Activated CD8-positive, alpha-beta T cell treated with anti-CD3 and anti-CD28 coated beads, Interleukin-2, amount 10 ng/mL, durations not matched to agents 7 days and 5 days (primary cell): ENCODE measurements at regions not wholly inside any gene's neighbourhood (a gene's known extent, or its start where the extent isn't known, plus 50 kb on each side); places are given as distances from the start of the nearest gene placed in this dataset.
A peak's percentile ranks its signal among the peaks of the same experiment; 100 is the strongest.

Source experiments
- ATAC-seq: fragments of 150-1000 bp; cut with Tn5 transposase; one replicate; pipeline ENCODE4 v1.10.0; 2021; ENCODE audit warnings: moderate library complexity
- CTCF ChIA-PET: fragments of 350-600 bp; sonication (Branson Sonifier 250); formaldehyde crosslinking; loops from one replicate; lab custom pipeline; 2021; ENCODE audit warnings: antibody characterized with exemption; lab: Charles Lee
- POLR2A ChIA-PET: fragments of 350-600 bp; sonication (Branson Sonifier 250); formaldehyde crosslinking; loops from one replicate; lab custom pipeline; 2021; ENCODE audit warnings: antibody characterized with exemption; lab: Charles Lee
- DNase-seq: peaks from one replicate; pipeline ENCODE4 v3.0.0-alpha.2; 2020
- H3K27ac Mint-ChIP-seq: one replicate; pipeline ENCODE4 v1.8.0; 2021; ENCODE audit warnings: mild to moderate bottlenecking, mixed read lengths
- H3K27me3 Mint-ChIP-seq: one replicate; pipeline ENCODE4 v1.8.0; 2021; ENCODE audit warnings: low read depth, mixed read lengths
- H3K36me3 Mint-ChIP-seq: one replicate; pipeline ENCODE4 v1.8.0; 2021; ENCODE audit warnings: low read depth, mixed read lengths
- H3K4me1 Mint-ChIP-seq: one replicate; pipeline ENCODE4 v1.8.0; 2021; ENCODE audit warnings: low read depth, mixed read lengths
- H3K4me3 Mint-ChIP-seq: one replicate; pipeline ENCODE4 v1.8.0; 2021; ENCODE audit warnings: mild to moderate bottlenecking, mixed read lengths
- H3K9me3 Mint-ChIP-seq: one replicate; pipeline ENCODE4 v1.8.0; 2022; ENCODE audit warnings: mixed read lengths; ENCODE audit not compliant: insufficient read depth

DNA sequence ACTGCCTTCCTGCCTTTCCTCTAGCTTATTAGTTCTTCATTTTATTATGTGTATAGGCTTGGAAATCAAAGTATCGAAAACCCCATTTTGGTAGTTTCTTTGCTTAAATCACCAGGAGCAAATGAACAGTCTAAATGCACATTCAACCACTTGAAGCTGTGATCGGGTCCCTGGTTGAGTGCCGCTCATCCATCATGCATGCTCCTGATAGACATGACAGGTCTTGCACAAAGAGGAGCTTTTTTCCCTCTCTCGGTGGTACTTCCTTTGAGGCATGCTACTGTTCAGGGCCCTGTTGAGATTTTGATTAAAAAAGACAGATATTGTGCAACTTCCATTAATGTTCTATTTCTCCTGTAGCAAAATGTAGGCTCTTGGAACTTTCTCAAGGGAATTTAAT, 185.8 kb downstream of the OLFM4 start:
- ChIA-PET POLR2A (no interaction called here), CTCF (no interaction called here)
- Mint-ChIP-seq H3K4me1 (no peaks in the 10 kb centered on the region), H3K36me3 (no peaks in the 10 kb centered on the region), H3K27ac (no peak overlapping the region), H3K9me3 (no peaks in the 10 kb centered on the region), H3K27me3 (no peaks in the 10 kb centered on the region), H3K4me3 (no peak overlapping the region)
- DNase-seq (no peak), ATAC-seq (no peak)

DNA sequence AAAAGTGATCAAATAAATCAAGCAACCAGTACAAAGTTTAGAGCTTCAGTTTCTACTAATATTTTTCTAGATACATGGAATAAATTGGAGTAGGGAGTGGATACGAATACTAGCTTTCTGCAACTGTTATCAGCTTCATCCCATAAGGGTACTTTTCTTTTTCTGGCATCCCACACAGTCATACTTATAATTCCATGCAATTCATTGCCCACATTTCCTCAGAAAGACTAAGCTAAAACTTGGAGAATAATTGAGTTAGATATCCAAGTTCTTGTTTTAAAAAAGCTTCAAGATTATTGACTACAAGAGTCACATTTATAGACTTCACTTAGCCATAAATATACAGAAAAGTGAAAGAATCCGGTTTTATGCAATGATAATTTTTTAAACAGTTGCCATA, 186.9 kb downstream of the OLFM4 start:
- Mint-ChIP-seq H3K27me3 (no peaks in the 10 kb centered on the region), H3K4me1 (no peaks in the 10 kb centered on the region), H3K27ac (no peak overlapping the region), H3K4me3 (no peak overlapping the region), H3K9me3 (no peaks in the 10 kb centered on the region), H3K36me3 (no peaks in the 10 kb centered on the region)
- POLR2A ChIA-PET = no interaction called here
- no peak for DNase-seq
- ATAC-seq = no peak
- CTCF ChIA-PET = no interaction called here

DNA sequence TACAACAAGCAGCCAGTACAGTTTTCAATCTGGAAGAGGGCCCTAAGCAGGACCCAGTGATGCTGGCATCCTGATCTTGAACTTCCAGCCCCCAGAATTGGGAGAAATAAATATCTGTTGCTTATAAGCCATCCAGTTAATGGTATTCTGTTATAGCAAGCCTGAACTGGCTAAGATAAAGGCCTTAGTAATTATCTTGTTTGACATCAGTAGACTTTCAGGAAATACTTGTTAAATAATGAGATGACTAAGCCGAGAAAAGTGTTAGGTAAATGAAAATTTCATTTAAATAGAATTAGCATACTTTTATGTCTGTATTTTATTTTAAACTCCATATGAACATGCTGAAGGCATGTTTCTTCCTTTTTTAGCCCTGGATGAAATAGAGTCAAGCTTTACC, 188.2 kb downstream of the OLFM4 start:
- ATAC-seq (no peak), DNase-seq (no peak)
- no peaks in the 10 kb centered on the region for H3K9me3 Mint-ChIP-seq
- no peak overlapping the region for H3K27ac Mint-ChIP-seq
- no peaks in the 10 kb centered on the region for H3K27me3 Mint-ChIP-seq
- H3K4me3 Mint-ChIP-seq = no peak overlapping the region
- no peaks in the 10 kb centered on the region for H3K36me3 Mint-ChIP-seq
- H3K4me1 Mint-ChIP-seq = no peaks in the 10 kb centered on the region
- POLR2A ChIA-PET = no interaction called here
- CTCF ChIA-PET = no interaction called here

DNA sequence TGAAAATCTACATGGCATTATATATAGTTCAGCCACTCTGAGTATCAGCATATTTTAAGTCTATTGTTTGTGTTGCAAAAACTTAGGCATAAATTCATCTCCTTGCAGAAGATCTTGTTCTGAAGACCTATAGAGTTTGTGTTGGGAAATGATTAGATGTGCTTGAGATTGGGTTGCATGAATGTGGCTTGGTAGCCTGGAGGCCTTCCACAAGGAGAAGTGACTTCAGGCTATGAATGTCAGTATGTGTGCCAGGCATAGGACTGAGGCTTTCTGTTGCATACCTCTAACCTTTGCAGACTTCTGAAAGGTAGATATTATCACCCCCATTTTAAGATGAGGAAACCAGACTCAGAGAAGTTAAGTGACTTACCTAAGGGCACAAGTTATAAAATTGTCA, 188.6 kb downstream of the OLFM4 start:
- ATAC-seq (no peak), DNase-seq (no peak)
- no peak overlapping the region for H3K27ac Mint-ChIP-seq
- H3K4me1 Mint-ChIP-seq = no peaks in the 10 kb centered on the region
- no peak overlapping the region for H3K4me3 Mint-ChIP-seq
- no peaks in the 10 kb centered on the region for H3K27me3 Mint-ChIP-seq
- H3K9me3 Mint-ChIP-seq = no peaks in the 10 kb centered on the region
- no peaks in the 10 kb centered on the region for H3K36me3 Mint-ChIP-seq
- ChIA-PET POLR2A (no interaction called here), CTCF (no interaction called here)

DNA sequence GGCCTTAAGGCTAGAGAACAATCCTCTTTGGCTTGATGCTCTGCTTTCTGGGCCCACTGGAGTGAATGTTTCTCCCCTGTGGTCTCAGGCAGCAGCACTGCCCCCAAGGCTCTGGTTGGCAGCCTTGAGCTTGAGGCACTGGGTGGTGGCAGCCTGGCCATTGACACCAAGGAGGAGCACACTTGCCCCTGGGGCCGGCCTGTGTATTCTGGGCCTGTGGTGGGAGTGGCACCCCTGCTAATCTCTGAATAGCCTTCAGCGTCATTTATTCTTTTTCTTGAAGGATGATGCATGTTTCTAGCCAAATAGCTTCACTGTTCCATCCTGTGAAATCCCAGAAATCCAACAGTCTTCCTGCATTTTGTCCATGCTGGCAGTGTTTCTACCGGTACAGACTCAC, 191.4 kb downstream of the OLFM4 start:
- no peak for DNase-seq
- Mint-ChIP-seq H3K36me3 (no peaks in the 10 kb centered on the region), H3K27ac (no peak overlapping the region), H3K27me3 (no peaks in the 10 kb centered on the region), H3K4me3 (no peak overlapping the region), H3K4me1 (no peaks in the 10 kb centered on the region), H3K9me3 (no peaks in the 10 kb centered on the region)
- ChIA-PET POLR2A (no interaction called here), CTCF (no interaction called here)
- no peak for ATAC-seq

DNA sequence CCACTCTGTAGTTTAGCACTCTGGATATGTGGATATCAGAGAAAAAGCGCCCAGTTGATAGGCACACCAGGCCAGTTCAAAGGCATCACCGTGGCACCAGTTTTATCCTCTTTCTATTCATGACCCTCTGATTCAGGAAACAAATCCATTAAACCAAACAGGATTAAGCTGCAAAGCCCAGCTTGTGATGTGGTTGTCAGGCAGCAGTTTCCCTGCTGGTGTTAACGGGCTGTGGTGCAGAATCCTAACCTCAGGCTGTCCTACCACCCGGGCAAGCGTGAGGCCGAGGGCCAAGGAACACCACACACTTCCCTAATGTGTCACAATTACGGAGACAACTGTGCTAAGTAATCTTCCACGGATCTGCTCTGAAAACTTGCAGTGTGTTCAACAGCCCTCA, 209.1 kb downstream of the OLFM4 start:
- Mint-ChIP-seq H3K27ac (no peak overlapping the region), H3K27me3 (no peaks in the 10 kb centered on the region), H3K9me3 (no peaks in the 10 kb centered on the region), H3K4me3 (no peak overlapping the region), H3K36me3 (no peaks in the 10 kb centered on the region), H3K4me1 (no peaks in the 10 kb centered on the region)
- ATAC-seq (no peak), DNase-seq (no peak)
- POLR2A ChIA-PET = no interaction called here
- CTCF ChIA-PET = no interaction called here

DNA sequence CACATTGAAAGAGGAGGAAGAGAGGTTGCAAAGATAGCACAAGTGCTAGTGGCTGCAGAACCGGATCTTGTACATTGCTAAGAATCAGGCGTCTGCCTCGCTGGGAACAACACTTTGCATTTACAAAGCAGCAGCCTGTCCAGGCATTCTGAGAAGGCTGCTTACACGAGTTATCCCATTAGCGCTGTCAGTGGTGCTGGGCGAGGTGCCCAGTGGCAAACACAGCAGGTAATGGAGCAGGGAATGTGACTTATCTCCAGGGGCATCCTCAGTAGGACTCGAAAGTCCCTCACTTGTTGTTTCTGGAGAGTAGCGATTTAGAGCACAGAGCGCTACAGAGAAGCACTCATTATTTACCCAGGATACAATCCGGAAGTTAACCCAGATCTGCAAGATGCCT, 209.6 kb downstream of the OLFM4 start:
- ATAC-seq = no peak
- ChIA-PET CTCF (no interaction called here), POLR2A (no interaction called here)
- Mint-ChIP-seq H3K27me3 (no peaks in the 10 kb centered on the region), H3K9me3 (no peaks in the 10 kb centered on the region), H3K36me3 (no peaks in the 10 kb centered on the region), H3K27ac (no peak overlapping the region), H3K4me1 (no peaks in the 10 kb centered on the region), H3K4me3 (no peak overlapping the region)
- DNase-seq = no peak

DNA sequence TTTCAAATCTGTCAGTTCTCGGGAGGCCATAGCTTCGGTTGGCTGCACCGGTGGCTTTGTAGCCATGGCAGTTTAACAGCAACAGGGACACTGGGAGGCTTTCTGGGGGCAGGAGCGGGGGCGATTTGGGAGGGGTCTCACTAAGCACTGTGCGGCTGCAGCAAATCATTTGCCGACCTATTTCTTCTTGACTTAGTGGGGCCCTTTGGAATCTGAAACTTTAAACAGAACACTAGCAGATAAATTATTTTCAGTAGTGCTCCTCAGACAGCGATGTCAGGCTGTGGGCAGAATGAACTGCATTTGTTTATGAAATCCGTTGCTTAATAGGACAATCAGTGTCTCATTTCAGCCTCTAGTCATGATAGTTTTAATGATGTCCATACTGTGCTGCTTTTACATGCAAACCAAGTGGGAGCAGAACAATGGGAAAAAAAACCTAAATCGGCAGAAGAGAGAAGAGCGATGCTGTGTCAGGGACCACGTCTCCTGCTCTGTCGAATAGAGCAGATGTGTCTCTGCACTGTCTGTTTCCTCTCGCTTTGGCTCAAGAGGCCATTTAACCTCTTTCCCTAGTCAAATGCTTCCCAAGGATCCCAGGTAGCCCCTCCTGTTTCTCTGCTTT, 211.9 kb downstream of the OLFM4 start:
- ATAC-seq (no peak), DNase-seq (no peak)
- CTCF ChIA-PET = no interaction called here
- Mint-ChIP-seq H3K36me3 (no peaks in the 10 kb centered on the region), H3K4me3 (no peak overlapping the region), H3K4me1 (no peaks in the 10 kb centered on the region), H3K9me3 (no peaks in the 10 kb centered on the region), H3K27ac (no peak overlapping the region), H3K27me3 (no peaks in the 10 kb centered on the region)
- POLR2A ChIA-PET = no interaction called here

DNA sequence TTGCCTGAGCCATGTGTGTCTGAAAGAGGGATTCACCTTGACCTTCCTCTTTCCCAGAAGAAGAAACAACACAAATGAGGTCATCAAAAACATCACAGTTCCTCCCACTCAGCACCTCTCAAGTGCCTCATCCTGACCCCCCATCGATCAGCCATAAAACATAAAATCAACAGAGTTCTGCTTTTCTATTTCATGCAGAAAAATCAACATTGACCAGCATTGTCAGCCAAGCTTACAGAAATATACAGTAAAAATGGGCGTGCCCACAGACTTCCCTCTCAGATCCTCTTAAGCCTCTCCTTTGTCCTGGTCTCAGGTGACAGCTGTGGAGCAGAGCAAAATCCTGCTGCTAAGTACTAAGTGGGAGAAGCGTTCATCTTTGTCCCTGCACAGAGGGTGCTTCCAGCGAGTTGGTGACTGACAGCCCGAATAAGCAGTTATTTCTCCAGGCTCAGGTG, 213.3 kb downstream of the OLFM4 start:
- no peaks in the 10 kb centered on the region for H3K9me3 Mint-ChIP-seq
- DNase-seq (no peak), ATAC-seq (no peak)
- CTCF ChIA-PET = no interaction called here
- no peak overlapping the region for H3K27ac Mint-ChIP-seq
- no peaks in the 10 kb centered on the region for H3K27me3 Mint-ChIP-seq
- no peak overlapping the region for H3K4me3 Mint-ChIP-seq
- H3K36me3 Mint-ChIP-seq = no peaks in the 10 kb centered on the region
- POLR2A ChIA-PET = no interaction called here
- H3K4me1 Mint-ChIP-seq = no peaks in the 10 kb centered on the region

DNA sequence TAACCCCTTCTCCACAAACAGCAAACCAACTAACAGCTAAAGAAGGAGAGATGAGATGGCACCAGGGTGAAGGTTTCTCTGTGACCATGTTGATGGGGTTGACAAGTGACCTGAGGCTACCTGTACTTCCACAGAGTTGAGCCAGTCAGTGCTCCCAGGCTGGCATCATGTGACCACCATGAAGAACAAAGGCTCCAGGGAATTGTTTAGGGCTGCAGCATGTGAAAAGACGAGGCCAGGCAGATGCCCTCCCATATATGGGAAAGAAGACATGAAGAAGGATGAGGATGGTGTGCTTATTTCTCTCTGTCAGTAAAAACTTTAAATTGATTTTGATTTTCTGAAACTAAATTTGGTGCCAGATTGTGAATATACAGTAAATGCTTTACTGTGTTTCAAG, 220.6 kb downstream of the OLFM4 start:
- H3K9me3 Mint-ChIP-seq = no peaks in the 10 kb centered on the region
- POLR2A ChIA-PET = no interaction called here
- H3K4me3 Mint-ChIP-seq = no peak overlapping the region
- H3K36me3 Mint-ChIP-seq = no peaks in the 10 kb centered on the region
- H3K27me3 Mint-ChIP-seq = no peaks in the 10 kb centered on the region
- H3K4me1 Mint-ChIP-seq = no peaks in the 10 kb centered on the region
- CTCF ChIA-PET = no interaction called here
- ATAC-seq (no peak), DNase-seq (no peak)
- no peak overlapping the region for H3K27ac Mint-ChIP-seq

DNA sequence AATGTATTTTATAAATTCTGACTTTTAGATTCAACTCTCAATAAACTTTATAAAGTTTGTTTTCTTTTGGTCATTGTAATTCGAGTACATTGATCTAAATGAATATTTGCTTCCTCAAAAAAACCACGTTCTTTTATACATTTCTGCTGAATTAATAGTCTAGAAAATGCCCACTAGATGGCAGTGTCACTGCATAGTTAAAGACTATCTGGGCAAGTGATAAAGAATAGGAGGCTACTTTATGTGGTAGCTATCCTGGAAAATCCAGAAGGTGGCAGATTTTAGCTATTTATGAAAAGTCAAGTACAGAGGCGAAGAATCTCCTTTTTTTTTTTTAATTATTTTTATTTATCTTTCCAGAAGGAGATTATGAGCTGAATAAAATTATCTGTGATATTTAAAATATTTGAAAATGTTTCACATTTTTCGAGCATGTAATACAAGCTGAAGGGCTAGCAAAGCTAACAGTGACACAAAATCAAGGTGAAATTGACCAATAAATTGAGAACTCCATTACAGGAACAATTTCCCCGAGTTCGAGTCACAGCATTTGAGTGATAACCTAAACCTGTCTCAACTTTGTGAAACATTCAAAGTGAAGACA, 221.8 kb downstream of the OLFM4 start:
- no peak overlapping the region for H3K4me3 Mint-ChIP-seq
- H3K27ac Mint-ChIP-seq = no peak overlapping the region
- no peaks in the 10 kb centered on the region for H3K4me1 Mint-ChIP-seq
- no peaks in the 10 kb centered on the region for H3K27me3 Mint-ChIP-seq
- ChIA-PET POLR2A (no interaction called here), CTCF (interaction anchor here (0.8 to 1.1 kb wide), 5 partner anchors 22 to 532 kb away, joined by 3 to 5 read pairs (median 3); no protein-coding TSS in a partner anchor)
- ATAC-seq (peak; percentile 65), DNase-seq (peak; percentile 48)
- H3K36me3 Mint-ChIP-seq = no peaks in the 10 kb centered on the region
- H3K9me3 Mint-ChIP-seq = no peaks in the 10 kb centered on the region

DNA sequence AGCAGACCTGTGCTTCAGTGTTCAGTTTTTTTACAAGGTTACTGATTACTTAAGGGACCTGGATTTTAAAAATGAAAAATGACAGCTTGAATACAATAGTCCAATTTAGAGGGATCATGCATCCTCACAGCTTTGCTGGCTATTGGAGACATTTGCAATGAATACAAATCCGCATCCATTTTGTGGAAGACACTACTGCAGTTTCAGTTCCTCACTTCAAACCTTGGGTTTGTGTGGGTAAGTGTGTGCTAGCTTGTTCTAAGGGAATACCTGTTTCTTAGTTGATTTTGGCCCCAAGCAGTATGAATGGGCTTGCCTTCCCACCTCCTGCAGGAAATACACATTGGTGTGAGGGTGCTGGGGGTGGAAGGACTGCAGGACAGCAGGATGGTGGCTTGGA, 222.4 kb downstream of the OLFM4 start:
- POLR2A ChIA-PET = no interaction called here

DNA sequence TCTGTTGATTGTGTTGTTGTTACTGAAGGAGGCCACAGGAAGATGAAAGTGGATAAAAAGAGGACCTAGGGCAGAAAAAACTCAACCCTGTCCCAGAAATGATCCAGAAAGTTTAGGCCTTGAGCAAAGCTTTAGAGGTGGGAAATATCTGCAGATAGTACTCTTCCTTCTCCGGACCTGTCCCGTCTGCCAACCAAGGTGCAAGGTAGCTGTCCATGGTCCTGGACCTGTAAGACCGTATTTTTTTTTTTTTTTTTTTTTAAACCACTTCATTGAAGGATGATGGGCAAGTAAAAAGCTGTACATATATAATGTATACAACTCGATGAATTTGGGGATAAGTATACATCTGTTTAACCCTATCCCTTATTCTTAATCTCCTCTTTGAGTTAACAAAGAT, 225.9 kb downstream of the OLFM4 start:
- ChIA-PET CTCF (no interaction called here), POLR2A (no interaction called here)
- ATAC-seq = no peak
- Mint-ChIP-seq H3K4me1 (no peaks in the 10 kb centered on the region), H3K27ac (no peak overlapping the region), H3K36me3 (no peaks in the 10 kb centered on the region), H3K27me3 (no peaks in the 10 kb centered on the region), H3K9me3 (no peaks in the 10 kb centered on the region), H3K4me3 (no peak overlapping the region)
- no peak for DNase-seq

More for the DNA sequence above, 222.4 kb downstream of the OLFM4 start:
- Mint-ChIP-seq H3K27ac (no peak overlapping the region), H3K4me1 (no peaks in the 10 kb centered on the region), H3K27me3 (no peaks in the 10 kb centered on the region), H3K4me3 (no peak overlapping the region), H3K36me3 (no peaks in the 10 kb centered on the region), H3K9me3 (no peaks in the 10 kb centered on the region)
- CTCF ChIA-PET = interaction anchor here (0.9 to 1.1 kb wide), 4 partner anchors 21 to 531 kb away, joined by 3 to 5 read pairs (median 3); no protein-coding TSS in a partner anchor
- DNase-seq (no peak), ATAC-seq (no peak)
